ENCODE measurements at regions not wholly inside any gene's neighbourhood (a gene's known extent, or its start where the extent isn't known, plus 50 kb on each side); places are given as distances from the start of the nearest gene placed in this dataset.

GRCh38 chr2:121856360-121856759 is 100.9 kb downstream of the TSN start:
- intact Hi-C loops (cut with DNase I), result no loop called here
- Histone ChIP-seq H3K27ac (no peak overlapping the region), H3K4me3 (no peak overlapping the region), H3K27me3 (no peaks in the 10 kb centered on the region), H3K4me1 (ENCODE audit: insufficient read depth) (no peaks in the 10 kb centered on the region), H3K9me3 (no peaks in the 10 kb centered on the region), H3K36me3 (no peaks in the 10 kb centered on the region)
- 23 to 38% (median 25%) methylated on average over 3 of the region's 3 CpGs for WGBS, 3 donors
- DNase-seq, result no peak
- TF ChIP-seq, protein P1, sequence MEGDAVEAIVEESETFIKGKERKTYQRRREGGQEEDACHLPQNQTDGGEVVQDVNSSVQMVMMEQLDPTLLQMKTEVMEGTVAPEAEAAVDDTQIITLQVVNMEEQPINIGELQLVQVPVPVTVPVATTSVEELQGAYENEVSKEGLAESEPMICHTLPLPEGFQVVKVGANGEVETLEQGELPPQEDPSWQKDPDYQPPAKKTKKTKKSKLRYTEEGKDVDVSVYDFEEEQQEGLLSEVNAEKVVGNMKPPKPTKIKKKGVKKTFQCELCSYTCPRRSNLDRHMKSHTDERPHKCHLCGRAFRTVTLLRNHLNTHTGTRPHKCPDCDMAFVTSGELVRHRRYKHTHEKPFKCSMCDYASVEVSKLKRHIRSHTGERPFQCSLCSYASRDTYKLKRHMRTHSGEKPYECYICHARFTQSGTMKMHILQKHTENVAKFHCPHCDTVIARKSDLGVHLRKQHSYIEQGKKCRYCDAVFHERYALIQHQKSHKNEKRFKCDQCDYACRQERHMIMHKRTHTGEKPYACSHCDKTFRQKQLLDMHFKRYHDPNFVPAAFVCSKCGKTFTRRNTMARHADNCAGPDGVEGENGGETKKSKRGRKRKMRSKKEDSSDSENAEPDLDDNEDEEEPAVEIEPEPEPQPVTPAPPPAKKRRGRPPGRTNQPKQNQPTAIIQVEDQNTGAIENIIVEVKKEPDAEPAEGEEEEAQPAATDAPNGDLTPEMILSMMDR (IDR thresholded peaks at IDR 0.05), result no peak
- TF ChIP-seq POLR2A (IDR thresholded peaks at IDR 0.05) (no peak), EP300 (IDR thresholded peaks at IDR 0.05) (no peak)

DNA sequence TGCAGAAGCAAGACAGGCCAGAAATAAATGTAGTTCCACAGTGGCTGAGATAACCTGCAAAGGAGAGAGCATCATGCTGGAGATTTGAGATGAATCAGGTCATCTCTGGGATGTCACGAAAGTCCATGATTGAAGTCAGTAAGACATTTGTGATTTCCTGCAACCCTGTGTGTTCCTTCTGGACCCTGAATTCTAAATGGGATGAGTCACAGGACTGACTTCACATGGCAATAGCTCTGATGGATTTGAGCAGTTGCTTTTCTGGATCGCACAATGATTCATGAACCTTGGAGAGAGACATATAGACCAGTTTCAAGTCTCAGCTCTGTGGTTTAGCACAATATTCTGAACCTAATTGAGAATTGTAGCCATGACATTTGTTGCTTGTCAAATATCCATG is 102.9 kb downstream of the TSN start:
- TF ChIP-seq, protein P1 (IDR thresholded peaks at IDR 0.05), result no peak
- TF ChIP-seq POLR2A (IDR thresholded peaks at IDR 0.05) (no peak), EP300 (IDR thresholded peaks at IDR 0.05) (no peak)
- no peak for DNase-seq
- Histone ChIP-seq H3K27me3 (no peaks in the 10 kb centered on the region), H3K36me3 (no peaks in the 10 kb centered on the region), H3K4me1 (ENCODE audit: insufficient read depth) (no peaks in the 10 kb centered on the region), H3K27ac (no peak overlapping the region), H3K4me3 (no peak overlapping the region), H3K9me3 (no peaks in the 10 kb centered on the region)
- 72 to 90% (median 76%) methylated on average over 2 of the region's 2 CpGs for WGBS, 3 donors
- intact Hi-C loops (cut with DNase I), result no loop called here

- no peak overlapping the region for H3K27ac ChIP-seq
- H3K9me3 ChIP-seq, result no peaks in the 10 kb centered on the region
- no peaks in the 10 kb centered on the region for H3K27me3 ChIP-seq
- H3K4me3 ChIP-seq, result no peak overlapping the region
- TF ChIP-seq, protein P1 (IDR thresholded peaks at IDR 0.05), result no peak
- no peak for TF ChIP-seq EP300 (IDR thresholded peaks at IDR 0.05)
- no peak for TF ChIP-seq POLR2A (IDR thresholded peaks at IDR 0.05)
- 77 to 85% (median 83%) methylated on average over 2 of the region's 2 CpGs for WGBS, 3 donors
- intact Hi-C loops (cut with DNase I), result no loop called here
- no peaks in the 10 kb centered on the region for H3K36me3 ChIP-seq
- H3K4me1 ChIP-seq (ENCODE audit: insufficient read depth), result no peaks in the 10 kb centered on the region
- no peak for DNase-seq
These were observed 103.4 kb downstream of the TSN start for GRCh38 chr2:121858847-121859246.

GRCh38 chr2:121860033-121860757 is 104.7 kb downstream of the TSN start:
- no peak for DNase-seq
- WGBS, 3 donors, result 72 to 78% (median 77%) methylated on average over 6 of the region's 6 CpGs
- no peaks in the 10 kb centered on the region for H3K36me3 ChIP-seq
- TF ChIP-seq, protein P1 (IDR thresholded peaks at IDR 0.05), result no peak
- TF ChIP-seq POLR2A (IDR thresholded peaks at IDR 0.05) (no peak), EP300 (IDR thresholded peaks at IDR 0.05) (no peak)
- no peaks in the 10 kb centered on the region for H3K27me3 ChIP-seq
- H3K9me3 ChIP-seq, result no peaks in the 10 kb centered on the region
- intact Hi-C loops (cut with DNase I), result no loop called here
- H3K4me3 ChIP-seq, result no peak overlapping the region
- no peak overlapping the region for H3K27ac ChIP-seq
- H3K4me1 ChIP-seq (ENCODE audit: insufficient read depth), result no peaks in the 10 kb centered on the region

All from ovary (tissue), 7 donors.